ENCODE measurements at regions not wholly inside any gene's neighbourhood (a gene's known extent, or its start where the extent isn't known, plus 50 kb on each side); places are given as distances from the start of the nearest gene placed in this dataset.

DNA sequence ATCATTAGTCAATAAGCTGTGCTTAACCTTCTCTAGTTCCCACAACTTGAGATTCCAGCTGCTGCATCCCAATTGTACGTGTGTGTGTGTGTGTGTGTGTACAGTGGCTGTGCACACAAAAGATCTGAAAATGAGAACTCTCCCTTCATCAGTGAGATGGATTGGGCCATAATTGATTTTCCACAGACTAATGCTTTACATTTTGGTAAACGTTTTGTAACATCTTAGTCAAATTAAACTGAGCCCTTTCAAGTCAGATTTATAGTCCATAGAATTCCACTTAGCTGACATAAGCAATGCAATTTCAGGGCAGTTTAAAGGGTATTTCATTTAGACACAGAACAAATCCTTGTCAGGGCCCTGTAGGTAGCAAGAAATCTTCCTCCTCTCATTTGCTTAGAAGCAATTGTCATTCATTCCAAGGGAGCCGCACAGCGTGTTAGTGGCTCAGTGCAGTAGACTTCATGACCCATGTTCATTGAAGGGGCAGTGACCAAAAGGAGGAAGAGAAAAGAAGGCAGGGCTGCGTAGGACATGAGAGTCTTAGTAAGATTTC, 1123.5 kb upstream of the AUTS2 start:
- POLR2A ChIA-PET (ENCODE audit: low non-redundant PET): no interaction called here
- no peaks in the 10 kb centered on the region for H3K27me3 ChIP-seq (replicated peaks; ENCODE audit: insufficient read depth, low read depth, low read length, poor library complexity)
- no TSS peak for BruUV-seq (replicated peaks)
- H3K27ac ChIP-seq (ENCODE audit: low read depth, low read length, poor library complexity, severe bottlenecking): no peak overlapping the region
- no peaks in the 10 kb centered on the region for H3K36me3 ChIP-seq (ENCODE audit: insufficient read depth, low read length, poor library complexity, severe bottlenecking)
- TF ChIP-seq EZH2 (IDR thresholded peaks at IDR 0.05; ENCODE audit: borderline replicate concordance, low read depth, low read length, poor library complexity, severe bottlenecking): no peak
- TF ChIP-seq, protein P1, sequence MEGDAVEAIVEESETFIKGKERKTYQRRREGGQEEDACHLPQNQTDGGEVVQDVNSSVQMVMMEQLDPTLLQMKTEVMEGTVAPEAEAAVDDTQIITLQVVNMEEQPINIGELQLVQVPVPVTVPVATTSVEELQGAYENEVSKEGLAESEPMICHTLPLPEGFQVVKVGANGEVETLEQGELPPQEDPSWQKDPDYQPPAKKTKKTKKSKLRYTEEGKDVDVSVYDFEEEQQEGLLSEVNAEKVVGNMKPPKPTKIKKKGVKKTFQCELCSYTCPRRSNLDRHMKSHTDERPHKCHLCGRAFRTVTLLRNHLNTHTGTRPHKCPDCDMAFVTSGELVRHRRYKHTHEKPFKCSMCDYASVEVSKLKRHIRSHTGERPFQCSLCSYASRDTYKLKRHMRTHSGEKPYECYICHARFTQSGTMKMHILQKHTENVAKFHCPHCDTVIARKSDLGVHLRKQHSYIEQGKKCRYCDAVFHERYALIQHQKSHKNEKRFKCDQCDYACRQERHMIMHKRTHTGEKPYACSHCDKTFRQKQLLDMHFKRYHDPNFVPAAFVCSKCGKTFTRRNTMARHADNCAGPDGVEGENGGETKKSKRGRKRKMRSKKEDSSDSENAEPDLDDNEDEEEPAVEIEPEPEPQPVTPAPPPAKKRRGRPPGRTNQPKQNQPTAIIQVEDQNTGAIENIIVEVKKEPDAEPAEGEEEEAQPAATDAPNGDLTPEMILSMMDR (conservative IDR thresholded peaks at IDR 0.05; ENCODE audit: low read depth, low read length): no peak
- CTCF ChIA-PET: no interaction called here
- peak; percentile 19 for DNase-seq (ENCODE audit: low spot score)
- H3K4me1 ChIP-seq (ENCODE audit: insufficient read depth, low read length, poor library complexity, severe bottlenecking): no peaks in the 10 kb centered on the region
- intact Hi-C loops (cut with micrococcal nuclease; ENCODE audit: unreplicated experiment): no loop called here
- no peak overlapping the region for H3K4me3 ChIP-seq (ENCODE audit: low read depth, low read length, poor library complexity, severe bottlenecking)
- H3K9me3 ChIP-seq (ENCODE audit: low read depth, low read length, poor library complexity, severe bottlenecking): no peaks in the 10 kb centered on the region

DNA sequence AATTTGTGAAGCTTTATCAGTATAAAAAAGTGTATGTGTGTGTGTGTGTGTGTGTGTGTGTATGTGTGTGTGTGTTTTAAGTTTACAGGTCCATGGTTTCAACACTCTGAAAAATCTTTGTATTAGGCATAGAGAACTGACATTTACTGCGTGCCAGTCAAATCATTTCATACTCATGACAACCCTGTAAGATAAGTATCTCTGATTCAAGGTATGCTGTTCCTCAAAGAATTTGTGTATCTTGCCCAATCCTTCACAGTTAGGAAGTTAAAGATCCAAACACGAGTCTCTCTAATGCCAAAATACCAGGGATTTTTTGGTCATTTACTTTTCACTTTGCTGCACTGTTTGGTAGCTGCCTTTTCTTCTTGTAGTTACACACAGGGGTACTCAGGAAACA, 1121.3 kb upstream of the AUTS2 start:
- Histone ChIP-seq H3K27me3 (replicated peaks; ENCODE audit: insufficient read depth, low read depth, low read length, poor library complexity) (no peaks in the 10 kb centered on the region), H3K4me1 (ENCODE audit: insufficient read depth, low read length, poor library complexity, severe bottlenecking) (no peaks in the 10 kb centered on the region), H3K27ac (ENCODE audit: low read depth, low read length, poor library complexity, severe bottlenecking) (no peak overlapping the region), H3K36me3 (ENCODE audit: insufficient read depth, low read length, poor library complexity, severe bottlenecking) (no peaks in the 10 kb centered on the region), H3K9me3 (ENCODE audit: low read depth, low read length, poor library complexity, severe bottlenecking) (no peaks in the 10 kb centered on the region), H3K4me3 (ENCODE audit: low read depth, low read length, poor library complexity, severe bottlenecking) (no peak overlapping the region)
- POLR2A ChIA-PET (ENCODE audit: low non-redundant PET): no interaction called here
- no peak for DNase-seq (ENCODE audit: low spot score)
- intact Hi-C loops (cut with micrococcal nuclease; ENCODE audit: unreplicated experiment): no loop called here
- no peak for TF ChIP-seq EZH2 (IDR thresholded peaks at IDR 0.05; ENCODE audit: borderline replicate concordance, low read depth, low read length, poor library complexity, severe bottlenecking)
- TF ChIP-seq, protein P1 (conservative IDR thresholded peaks at IDR 0.05; ENCODE audit: low read depth, low read length): no peak
- no TSS peak for BruUV-seq (replicated peaks)
- CTCF ChIA-PET: interaction anchor here (0.7 kb wide), 1 partner anchor 43 kb away, joined by 7 read pairs; no protein-coding TSS in a partner anchor

DNA sequence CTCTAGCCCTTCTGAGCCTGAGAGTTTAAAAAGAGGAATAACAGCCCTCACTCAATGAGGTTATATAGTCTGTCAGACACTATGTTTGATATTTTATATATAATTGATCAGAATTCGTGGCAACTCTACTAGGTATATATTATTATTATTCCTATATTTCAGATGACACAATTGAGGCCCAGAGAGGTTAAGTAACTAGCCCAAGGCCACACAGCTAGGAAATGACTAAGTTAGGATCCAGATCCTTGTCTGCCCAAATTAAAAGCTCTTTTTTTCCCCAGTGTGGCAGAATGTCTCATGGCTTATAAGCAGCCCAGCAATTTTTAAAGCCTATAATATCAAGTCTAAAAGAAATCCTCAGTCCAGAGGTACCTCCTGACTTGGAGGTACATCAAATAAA, 1119.9 kb upstream of the AUTS2 start:
- Histone ChIP-seq H3K27me3 (replicated peaks; ENCODE audit: insufficient read depth, low read depth, low read length, poor library complexity) (no peaks in the 10 kb centered on the region), H3K4me1 (ENCODE audit: insufficient read depth, low read length, poor library complexity, severe bottlenecking) (no peaks in the 10 kb centered on the region), H3K9me3 (ENCODE audit: low read depth, low read length, poor library complexity, severe bottlenecking) (no peaks in the 10 kb centered on the region), H3K4me3 (ENCODE audit: low read depth, low read length, poor library complexity, severe bottlenecking) (no peak overlapping the region), H3K27ac (ENCODE audit: low read depth, low read length, poor library complexity, severe bottlenecking) (no peak overlapping the region), H3K36me3 (ENCODE audit: insufficient read depth, low read length, poor library complexity, severe bottlenecking) (no peaks in the 10 kb centered on the region)
- DNase-seq (ENCODE audit: low spot score): no peak
- ChIA-PET POLR2A (ENCODE audit: low non-redundant PET) (no interaction called here), CTCF (no interaction called here)
- no TSS peak for BruUV-seq (replicated peaks)
- TF ChIP-seq EZH2 (IDR thresholded peaks at IDR 0.05; ENCODE audit: borderline replicate concordance, low read depth, low read length, poor library complexity, severe bottlenecking): no peak
- TF ChIP-seq, protein P1 (conservative IDR thresholded peaks at IDR 0.05; ENCODE audit: low read depth, low read length): no peak
- intact Hi-C loops (cut with micrococcal nuclease; ENCODE audit: unreplicated experiment): no loop called here

Data from A673 (cell line).